Upper lobe of left lung (tissue), 6 donors: ENCODE measurements at regions not wholly inside any gene's neighbourhood (a gene's known extent, or its start where the extent isn't known, plus 50 kb on each side); places are given as distances from the start of the nearest gene placed in this dataset.
"Not testable (repeated sequence)": the region's sequence is repeated elsewhere in the genome, so short reads cannot be mapped to it uniquely, and the experiment has no call there.

Experiments
- ATAC-seq, 2 donors: fragments of 200-7000 bp; cut with Tn5 transposase; one replicate each; pipeline ENCODE4 v1.9.1; 2022; ENCODE audit warnings: mild to moderate bottlenecking in 2 of 2, moderate library complexity in 2 of 2; ENCODE audit not compliant: low FRiP score in 2 of 2
- DNase-seq, 2 donors: peaks; one replicate each; pipeline ENCODE4 v3.0.0-alpha.2; 2019 to 2020
- H3K27ac ChIP-seq, 4 donors: fragments of 200-600 bp; sonication (generic); one replicate each; pipeline ENCODE4 v1.5.1; 2016 to 2019
- H3K27me3 ChIP-seq, 4 donors: fragments of 200-600 bp; sonication (generic); one replicate each; pipeline ENCODE4 v1.5.1; 2017 to 2019
- H3K36me3 ChIP-seq, 4 donors: fragments of 200-600 bp; sonication (generic); one replicate each; pipeline ENCODE4 v1.5.1; 2016 to 2019
- H3K4me1 ChIP-seq, 4 donors: fragments of 200-600 bp; sonication (generic); one replicate each; pipeline ENCODE4 v1.5.1; 2018 to 2019
- H3K4me3 ChIP-seq, 4 donors: fragments of 200-600 bp; sonication (generic); one replicate each; pipeline ENCODE4 v1.5.1; 2017 to 2019; ENCODE audit warnings: mild to moderate bottlenecking in 2 of 4, moderate library complexity in 1 of 4
- H3K9me3 ChIP-seq, 4 donors: fragments of 200-600 bp; sonication (generic); one replicate each; pipeline ENCODE4 v1.5.1; 2018 to 2019
- EP300 ChIP-seq, 4 donors: sonication (generic); formaldehyde crosslinking; IDR thresholded peaks; one replicate each; pipeline ENCODE4 v1.5.1; 2017; ENCODE audit warnings: antibody characterized with exemption in 4 of 4, control low read depth in 2 of 4
- POLR2A ChIP-seq, 4 donors: fragments of 450-650 bp; IDR thresholded peaks; one replicate each; pipeline ENCODE4 v1.5.1; 2016 to 2017; ENCODE audit warnings: antibody characterized with exemption in 4 of 4, mild to moderate bottlenecking in 2 of 4
- POLR2AphosphoS5 ChIP-seq, 2 donors: sonication (generic); formaldehyde crosslinking; IDR thresholded peaks; one replicate each; pipeline ENCODE4 v1.5.1; 2017; ENCODE audit warnings: antibody characterized with exemption in 2 of 2
- WGBS, 2 donors: methylation state at CpG; one replicate each; pipeline ENCODE4 v1.1.5; 2017 to 2018; 5-methylcytosine and 5-hydroxymethylcytosine counted together
- TF ChIP-seq, protein P1 (sequence below), 6 experiments: fragments of 450-650 bp in 4 of 6; fragments of 200-600 bp in 2 of 6; sonication (generic) in 2 of 6; IDR thresholded peaks; one replicate each; pipeline ENCODE4 v1.5.1; 2016 to 2019; ENCODE audit warnings: antibody characterized with exemption in 6 of 6
- donor health status: DM: no; HTN: no; CAD: no; lungs with moderate emphysema.
- donor health status: DM: no; HTN: yes; CAD: no; lungs with severe emphysema.

- Histone ChIP-seq H3K27me3 (no peaks in the 10 kb centered on the region), H3K27ac (no peak overlapping the region), H3K36me3 (no peaks in the 10 kb centered on the region), H3K4me3 (no peak overlapping the region), H3K4me1 (no peaks in the 10 kb centered on the region), H3K9me3 (no peaks in the 10 kb centered on the region)
- DNase-seq: no peak
- TF ChIP-seq POLR2AphosphoS5 (IDR thresholded peaks at IDR 0.05) (no peak), EP300 (IDR thresholded peaks at IDR 0.05) (no peak), POLR2A (IDR thresholded peaks at IDR 0.05) (no peak)
- TF ChIP-seq, protein P1, sequence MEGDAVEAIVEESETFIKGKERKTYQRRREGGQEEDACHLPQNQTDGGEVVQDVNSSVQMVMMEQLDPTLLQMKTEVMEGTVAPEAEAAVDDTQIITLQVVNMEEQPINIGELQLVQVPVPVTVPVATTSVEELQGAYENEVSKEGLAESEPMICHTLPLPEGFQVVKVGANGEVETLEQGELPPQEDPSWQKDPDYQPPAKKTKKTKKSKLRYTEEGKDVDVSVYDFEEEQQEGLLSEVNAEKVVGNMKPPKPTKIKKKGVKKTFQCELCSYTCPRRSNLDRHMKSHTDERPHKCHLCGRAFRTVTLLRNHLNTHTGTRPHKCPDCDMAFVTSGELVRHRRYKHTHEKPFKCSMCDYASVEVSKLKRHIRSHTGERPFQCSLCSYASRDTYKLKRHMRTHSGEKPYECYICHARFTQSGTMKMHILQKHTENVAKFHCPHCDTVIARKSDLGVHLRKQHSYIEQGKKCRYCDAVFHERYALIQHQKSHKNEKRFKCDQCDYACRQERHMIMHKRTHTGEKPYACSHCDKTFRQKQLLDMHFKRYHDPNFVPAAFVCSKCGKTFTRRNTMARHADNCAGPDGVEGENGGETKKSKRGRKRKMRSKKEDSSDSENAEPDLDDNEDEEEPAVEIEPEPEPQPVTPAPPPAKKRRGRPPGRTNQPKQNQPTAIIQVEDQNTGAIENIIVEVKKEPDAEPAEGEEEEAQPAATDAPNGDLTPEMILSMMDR (IDR thresholded peaks at IDR 0.05): no peak
- ATAC-seq: no peak
- WGBS, 2 donors: 77 to 90% methylated on average over 6 of the region's 6 CpGs
Measured at GRCh38 chr15:93359060-93359408, 270.0 kb upstream of the RGMA start.

DNA sequence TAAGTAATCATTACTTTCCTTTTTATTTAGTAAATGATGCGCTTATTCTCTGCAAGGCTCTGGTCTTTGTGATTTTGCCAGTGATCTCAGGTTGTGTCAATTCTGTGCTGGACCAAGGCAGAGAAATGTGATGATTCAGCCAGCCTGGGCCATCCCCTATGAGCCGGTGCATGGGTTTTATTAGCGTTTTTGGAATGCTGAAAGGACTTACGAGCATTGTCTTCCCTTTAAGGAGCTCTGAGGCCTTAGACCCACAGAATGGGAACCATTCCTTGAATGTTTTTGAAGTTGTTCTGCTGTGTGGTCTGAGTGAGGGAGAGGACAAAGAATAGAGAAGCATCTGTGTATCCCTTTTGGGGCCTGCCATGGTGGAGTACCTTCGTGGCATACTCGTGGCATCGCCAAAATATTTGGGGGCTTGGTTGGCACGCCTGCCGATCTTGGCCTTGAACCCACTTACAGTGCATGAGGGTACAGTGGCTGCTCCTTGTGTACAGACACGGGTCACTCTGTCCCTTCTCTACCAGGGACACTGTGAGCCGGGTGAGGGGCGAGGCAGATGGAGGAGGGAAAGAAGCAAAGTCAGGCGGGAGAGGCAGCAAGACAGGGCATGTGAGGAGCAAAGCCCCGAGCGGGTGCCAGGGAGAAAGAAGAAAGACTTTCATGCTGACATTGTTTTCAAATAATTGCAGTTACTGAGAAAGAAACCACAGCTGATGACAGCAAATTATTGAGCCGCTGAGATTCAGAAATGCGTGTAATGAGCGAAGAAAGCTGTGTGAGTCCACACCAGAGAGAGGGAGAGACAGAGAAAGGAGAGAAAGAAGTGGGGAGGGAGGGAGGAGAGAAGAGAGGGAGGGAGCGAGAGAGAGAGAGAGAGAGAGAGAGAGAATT is 269.4 kb upstream of the RGMA start:
- H3K27me3 ChIP-seq: no peaks in the 10 kb centered on the region
- no peaks in the 10 kb centered on the region for H3K4me1 ChIP-seq
- no peak overlapping the region for H3K4me3 ChIP-seq
- H3K36me3 ChIP-seq: no peaks in the 10 kb centered on the region
- WGBS, 2 donors: 83 to 86% methylated on average over 19 of the region's 19 CpGs
- ATAC-seq (no peak), DNase-seq (no peak)
- TF ChIP-seq POLR2AphosphoS5 (IDR thresholded peaks at IDR 0.05): no peak
- TF ChIP-seq, protein P1 (IDR thresholded peaks at IDR 0.05): no peak
- TF ChIP-seq EP300 (IDR thresholded peaks at IDR 0.05): no peak
- TF ChIP-seq POLR2A (IDR thresholded peaks at IDR 0.05): no peak
- no peak overlapping the region for H3K27ac ChIP-seq
- no peaks in the 10 kb centered on the region for H3K9me3 ChIP-seq

GRCh38 chr15:93348711-93349545 is 259.9 kb upstream of the RGMA start:
- no peaks in the 10 kb centered on the region for H3K4me1 ChIP-seq
- TF ChIP-seq EP300 (IDR thresholded peaks at IDR 0.05): no peak
- H3K27me3 ChIP-seq: no peaks in the 10 kb centered on the region
- no peaks in the 10 kb centered on the region for H3K36me3 ChIP-seq
- H3K27ac ChIP-seq: no peak overlapping the region
- no peak for DNase-seq
- ATAC-seq: no peak
- 82 to 87% methylated on average over 7 of the region's 7 CpGs for WGBS, 2 donors
- H3K9me3 ChIP-seq: no peaks in the 10 kb centered on the region
- H3K4me3 ChIP-seq: no peak overlapping the region

- H3K4me1 ChIP-seq: no peaks in the 10 kb centered on the region
- no peaks in the 10 kb centered on the region for H3K27me3 ChIP-seq
- no peak for TF ChIP-seq POLR2AphosphoS5 (IDR thresholded peaks at IDR 0.05)
- TF ChIP-seq EP300 (IDR thresholded peaks at IDR 0.05): no peak
- TF ChIP-seq POLR2A (IDR thresholded peaks at IDR 0.05): no peak
- TF ChIP-seq, protein P1 (IDR thresholded peaks at IDR 0.05): no peak
- H3K27ac ChIP-seq: no peak overlapping the region
- no peaks in the 10 kb centered on the region for H3K36me3 ChIP-seq
- no peak overlapping the region for H3K4me3 ChIP-seq
- no peaks in the 10 kb centered on the region for H3K9me3 ChIP-seq
- 34 to 47% methylated on average over 1 of the region's 1 CpG for WGBS, 2 donors
- ATAC-seq (no peak), DNase-seq (no peak)
Measured at GRCh38 chr15:93347986-93348385, 259.0 kb upstream of the RGMA start.

- TF ChIP-seq POLR2A (IDR thresholded peaks at IDR 0.05) (no peak), POLR2AphosphoS5 (IDR thresholded peaks at IDR 0.05) (no peak), EP300 (IDR thresholded peaks at IDR 0.05) (no peak)
- TF ChIP-seq, protein P1 (IDR thresholded peaks at IDR 0.05): no peak
- DNase-seq (no peak), ATAC-seq (no peak)
- Histone ChIP-seq H3K4me3 (no peak overlapping the region), H3K27me3 (no peaks in the 10 kb centered on the region), H3K27ac (no peak overlapping the region), H3K36me3 (no peaks in the 10 kb centered on the region), H3K4me1 (no peaks in the 10 kb centered on the region), H3K9me3 (no peaks in the 10 kb centered on the region)
- WGBS, 2 donors: 67 to 78% methylated on average over 6 of the region's 6 CpGs
Measured at GRCh38 chr15:93345981-93346380, 257.0 kb upstream of the RGMA start.

DNA sequence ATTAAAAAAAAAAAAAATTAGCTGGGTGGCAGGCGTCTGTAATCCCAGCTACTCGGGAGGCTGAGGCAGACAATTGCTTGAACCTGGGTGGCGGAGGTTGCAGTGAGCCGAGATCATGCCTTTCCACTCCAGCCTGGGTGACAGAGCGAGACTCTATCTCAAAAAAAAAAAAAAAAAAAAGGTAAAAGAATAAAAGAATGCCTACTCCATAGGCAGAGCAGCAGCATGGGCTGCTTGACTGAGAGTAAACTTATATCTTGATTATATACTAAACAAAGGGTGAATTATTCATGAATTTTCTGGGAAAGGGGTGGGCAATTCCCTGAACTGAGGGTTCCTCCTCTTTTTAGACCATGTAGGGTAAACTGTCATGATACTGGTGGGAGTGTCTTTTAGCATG is 254.4 kb upstream of the RGMA start:
- WGBS, 2 donors: 87 to 88% methylated on average over 5 of the region's 5 CpGs
- ATAC-seq, H3K27ac ChIP-seq: not testable (repeated sequence)

More for the DNA sequence above, 254.4 kb upstream of the RGMA start:
- H3K27me3 ChIP-seq, H3K4me3 ChIP-seq, DNase-seq, H3K36me3 ChIP-seq, H3K9me3 ChIP-seq, H3K4me1 ChIP-seq: not testable (repeated sequence)
